B cell (primary cell): ENCODE measurements at regions not wholly inside any gene's neighbourhood (a gene's known extent, or its start where the extent isn't known, plus 50 kb on each side); places are given as distances from the start of the nearest gene placed in this dataset.

Experiments used
- CTCF ChIP-seq: fragments of 200-600 bp; IDR thresholded peaks from one replicate; pipeline ENCODE4 v1.8.0; 2022; ENCODE audit warnings: antibody characterized with exemption, mild to moderate bottlenecking
- EZH2 ChIP-seq: IDR thresholded peaks from 2 replicates; pipeline ENCODE4 v1.6.1; 2012; ENCODE audit warnings: borderline replicate concordance, low read depth, mild to moderate bottlenecking, moderate library complexity, low read length; ENCODE audit not compliant: insufficient read depth, poor library complexity, severe bottlenecking

GRCh38 chr2:83487451-83487850 lies 971.6 kb downstream of the SUCLG1 start:
- no peak for TF ChIP-seq EZH2
- TF ChIP-seq CTCF, result no peak
